ENCODE measurements at regions not wholly inside any gene's neighbourhood (a gene's known extent, or its start where the extent isn't known, plus 50 kb on each side); places are given as distances from the start of the nearest gene placed in this dataset.

GRCh38 chr2:4507661-4508060 lies 804.3 kb downstream of the DCDC2C start:
- POLR2A ChIA-PET: no interaction called here
- H3K27me3 Mint-ChIP-seq: no peaks in the 10 kb centered on the region
- TF ChIP-seq, protein P1, sequence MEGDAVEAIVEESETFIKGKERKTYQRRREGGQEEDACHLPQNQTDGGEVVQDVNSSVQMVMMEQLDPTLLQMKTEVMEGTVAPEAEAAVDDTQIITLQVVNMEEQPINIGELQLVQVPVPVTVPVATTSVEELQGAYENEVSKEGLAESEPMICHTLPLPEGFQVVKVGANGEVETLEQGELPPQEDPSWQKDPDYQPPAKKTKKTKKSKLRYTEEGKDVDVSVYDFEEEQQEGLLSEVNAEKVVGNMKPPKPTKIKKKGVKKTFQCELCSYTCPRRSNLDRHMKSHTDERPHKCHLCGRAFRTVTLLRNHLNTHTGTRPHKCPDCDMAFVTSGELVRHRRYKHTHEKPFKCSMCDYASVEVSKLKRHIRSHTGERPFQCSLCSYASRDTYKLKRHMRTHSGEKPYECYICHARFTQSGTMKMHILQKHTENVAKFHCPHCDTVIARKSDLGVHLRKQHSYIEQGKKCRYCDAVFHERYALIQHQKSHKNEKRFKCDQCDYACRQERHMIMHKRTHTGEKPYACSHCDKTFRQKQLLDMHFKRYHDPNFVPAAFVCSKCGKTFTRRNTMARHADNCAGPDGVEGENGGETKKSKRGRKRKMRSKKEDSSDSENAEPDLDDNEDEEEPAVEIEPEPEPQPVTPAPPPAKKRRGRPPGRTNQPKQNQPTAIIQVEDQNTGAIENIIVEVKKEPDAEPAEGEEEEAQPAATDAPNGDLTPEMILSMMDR (IDR thresholded peaks at IDR 0.05): no peak
- ATAC-seq (ENCODE audit: poor library complexity) (no peak), DNase-seq (no peak)
- Histone ChIP-seq H3K9me3 (ENCODE audit: control insufficient read depth in 1 of 2, insufficient read depth in 1 of 2, low read length in 2 of 2) (peaks cover 0 to 6% of the 10 kb centered on the region in 2 experiments), H3K4me1 (ENCODE audit: insufficient read depth, low read length) (no peaks in the 10 kb centered on the region), H3K36me3 (ENCODE audit: insufficient read depth, low read length) (no peaks in the 10 kb centered on the region), H3K27me3 (ENCODE audit: control insufficient read depth in 1 of 2, insufficient read depth in 2 of 2, low read length in 2 of 2) (no peaks in the 10 kb centered on the region), H3K27ac (ENCODE audit: low read depth in 1 of 2, low read length in 2 of 2) (no peak overlapping the region), H3K4me3 (ENCODE audit: low read length) (no peak overlapping the region)
- CTCF ChIA-PET: no interaction called here
- H3K36me3 Mint-ChIP-seq (ENCODE audit: low read depth): no peaks in the 10 kb centered on the region
- no peak overlapping the region for H3K4me3 Mint-ChIP-seq
- H3K27ac Mint-ChIP-seq: no peak overlapping the region
- intact Hi-C loops (cut with DNase I, micrococcal nuclease): no loop called here
- H3K4me1 Mint-ChIP-seq (ENCODE audit: low read depth): no peaks in the 10 kb centered on the region
- peaks cover 3% of the 10 kb centered on the region for H3K9me3 Mint-ChIP-seq

DNA sequence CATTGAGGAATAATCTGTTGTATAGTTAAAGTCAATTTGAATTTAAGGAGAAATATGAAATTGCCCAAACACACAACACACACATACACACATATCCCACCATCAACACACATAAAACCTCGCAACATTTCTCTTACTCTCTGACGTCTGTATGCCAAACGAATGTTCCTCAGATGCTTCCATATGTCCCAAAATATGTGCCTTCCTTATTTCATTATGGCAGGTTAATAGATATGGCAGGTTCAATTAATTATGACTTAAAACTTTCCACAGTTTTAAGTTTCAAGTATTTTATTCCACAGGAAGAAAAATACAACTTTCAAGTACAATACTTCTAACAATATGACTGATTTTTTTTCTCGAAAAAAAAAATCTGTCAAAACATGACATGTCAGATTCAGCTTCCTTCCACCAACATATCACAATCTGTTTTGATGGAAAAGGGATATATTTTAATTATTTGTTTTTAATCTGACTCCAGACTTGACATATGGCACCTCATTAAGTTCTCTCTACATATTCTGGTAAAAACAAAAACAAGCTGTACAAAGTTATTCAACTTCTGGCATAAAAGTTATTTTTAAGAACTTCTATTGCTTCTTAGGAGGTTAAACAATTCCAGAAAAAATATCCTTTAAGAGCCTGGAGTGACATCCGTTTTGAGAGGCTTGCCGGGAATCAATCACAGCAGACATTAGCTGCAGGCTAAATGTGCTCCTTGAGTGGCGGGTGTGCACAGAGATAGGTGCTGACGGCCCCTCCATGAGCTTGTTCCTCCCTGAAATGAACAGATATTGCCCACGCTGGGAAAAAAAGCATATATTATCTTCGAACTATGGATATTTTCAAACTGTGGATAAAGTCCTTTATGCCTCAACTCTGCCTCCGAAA lies 812.7 kb downstream of the DCDC2C start:
- no peaks in the 10 kb centered on the region for H3K4me1 ChIP-seq (ENCODE audit: insufficient read depth, low read length)
- no peak for ATAC-seq (ENCODE audit: poor library complexity)
- H3K9me3 ChIP-seq (ENCODE audit: control insufficient read depth in 1 of 2, insufficient read depth in 1 of 2, low read length in 2 of 2): peaks cover 0 to 3% of the 10 kb centered on the region in 2 experiments
- Mint-ChIP-seq H3K27me3 (no peaks in the 10 kb centered on the region), H3K9me3 (peaks cover 4% of the 10 kb centered on the region), H3K4me1 (ENCODE audit: low read depth) (no peaks in the 10 kb centered on the region), H3K36me3 (ENCODE audit: low read depth) (no peaks in the 10 kb centered on the region), H3K4me3 (no peak overlapping the region), H3K27ac (no peak overlapping the region)
- H3K27ac ChIP-seq (ENCODE audit: low read depth in 1 of 2, low read length in 2 of 2): no peak overlapping the region
- CTCF ChIA-PET: no interaction called here
- no peaks in the 10 kb centered on the region for H3K27me3 ChIP-seq (ENCODE audit: control insufficient read depth in 1 of 2, insufficient read depth in 2 of 2, low read length in 2 of 2)
- POLR2A ChIA-PET: no interaction called here
- TF ChIP-seq, protein P1 (IDR thresholded peaks at IDR 0.05): no peak
- no peak overlapping the region for H3K4me3 ChIP-seq (ENCODE audit: low read length)
- intact Hi-C loops (cut with DNase I, micrococcal nuclease): no loop called here
- no peak for DNase-seq
- no peaks in the 10 kb centered on the region for H3K36me3 ChIP-seq (ENCODE audit: insufficient read depth, low read length)

DNA sequence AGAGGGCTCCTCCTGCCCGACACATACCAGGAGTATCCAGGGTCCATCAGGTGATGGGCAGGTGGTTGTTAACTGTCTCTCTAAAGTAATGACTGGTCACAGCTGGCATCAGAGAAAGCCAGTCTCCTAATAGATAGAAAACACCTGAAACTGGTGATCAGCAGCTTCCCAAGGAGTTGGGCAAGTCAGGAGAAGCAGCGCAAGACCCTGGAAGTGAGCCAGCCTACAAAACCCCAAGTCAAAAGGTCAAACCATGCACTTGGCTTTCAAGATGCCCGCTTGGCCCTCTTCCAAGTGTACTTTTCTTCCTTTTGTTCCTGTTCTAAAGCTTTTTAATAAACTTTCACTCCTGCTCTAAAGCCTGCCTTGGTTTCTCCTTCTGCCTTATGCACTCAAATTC lies 815.2 kb downstream of the DCDC2C start:
- Histone ChIP-seq H3K27ac (ENCODE audit: low read depth in 1 of 2, low read length in 2 of 2) (no peak overlapping the region), H3K9me3 (ENCODE audit: control insufficient read depth in 1 of 2, insufficient read depth in 1 of 2, low read length in 2 of 2) (peaks cover 3 to 9% of the 10 kb centered on the region in 2 experiments), H3K36me3 (ENCODE audit: insufficient read depth, low read length) (no peaks in the 10 kb centered on the region), H3K27me3 (ENCODE audit: control insufficient read depth in 1 of 2, insufficient read depth in 2 of 2, low read length in 2 of 2) (no peaks in the 10 kb centered on the region), H3K4me3 (ENCODE audit: low read length) (no peak overlapping the region), H3K4me1 (ENCODE audit: insufficient read depth, low read length) (no peaks in the 10 kb centered on the region)
- Mint-ChIP-seq H3K4me3 (no peak overlapping the region), H3K36me3 (ENCODE audit: low read depth) (no peaks in the 10 kb centered on the region), H3K27me3 (no peaks in the 10 kb centered on the region), H3K9me3 (peaks cover 4% of the 10 kb centered on the region), H3K4me1 (ENCODE audit: low read depth) (no peaks in the 10 kb centered on the region), H3K27ac (no peak overlapping the region)
- TF ChIP-seq, protein P1 (IDR thresholded peaks at IDR 0.05): no peak
- intact Hi-C loops (cut with DNase I, micrococcal nuclease): no loop called here
- DNase-seq (no peak), ATAC-seq (ENCODE audit: poor library complexity) (no peak)
- POLR2A ChIA-PET: no interaction called here
- CTCF ChIA-PET: no interaction called here

Measured in CD4-positive, alpha-beta T cell (primary cell).